Activated CD4-positive, alpha-beta T cell treated with anti-CD3 and anti-CD28 coated beads, Interleukin-2, amount 50 U/mL, for 1 hour (primary cell): ENCODE measurements at regions not wholly inside any gene's neighbourhood (a gene's known extent, or its start where the extent isn't known, plus 50 kb on each side); places are given as distances from the start of the nearest gene placed in this dataset.

Experiments
- DNase-seq: peaks from one replicate; pipeline ENCODE4 v3.0.0-alpha.2; 2020

DNA sequence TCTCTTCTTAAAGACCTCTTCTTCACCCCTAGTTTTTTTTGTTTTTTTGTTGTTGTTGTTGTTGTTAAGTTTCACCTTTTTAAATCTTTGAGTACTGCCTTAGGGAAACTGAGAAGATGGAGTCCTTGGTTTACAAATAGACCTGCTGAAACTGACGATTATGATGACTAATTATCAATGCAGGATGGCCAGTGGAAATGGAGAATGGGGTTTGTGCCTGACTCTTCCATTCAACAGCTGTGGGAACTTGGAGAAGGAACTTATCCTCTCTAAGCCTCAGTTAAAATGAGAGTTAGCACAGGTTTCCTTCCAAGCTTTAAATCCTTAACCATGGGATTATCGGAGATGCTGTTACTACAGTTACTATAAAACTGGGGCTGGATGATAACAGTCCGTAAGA, 66.7 kb upstream of the PNMA1 start:
- no peak for DNase-seq

DNA sequence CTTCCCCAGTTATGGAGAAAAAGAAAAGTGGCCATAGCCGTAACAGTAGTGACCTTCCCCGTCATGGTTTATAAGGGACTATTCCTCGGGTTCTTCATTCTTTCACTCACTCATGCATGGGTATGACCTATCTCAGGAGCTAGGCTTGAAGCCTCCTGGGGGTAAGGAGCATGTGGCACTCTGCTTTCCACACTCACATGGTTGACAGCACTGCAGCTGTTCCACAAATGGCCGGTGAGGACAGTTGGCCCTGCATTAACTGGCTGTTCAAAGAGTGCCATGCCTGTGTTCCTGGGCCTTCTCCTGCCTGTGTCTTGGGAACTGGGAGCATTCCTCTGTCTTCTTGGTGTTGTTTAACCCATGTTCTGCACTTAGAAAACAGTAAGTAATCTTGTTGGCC, 66.2 kb upstream of the PNMA1 start:
- no peak for DNase-seq

GRCh38 chr14:73778736-73779135, 64.6 kb upstream of the PNMA1 start:
- no peak for DNase-seq

DNA sequence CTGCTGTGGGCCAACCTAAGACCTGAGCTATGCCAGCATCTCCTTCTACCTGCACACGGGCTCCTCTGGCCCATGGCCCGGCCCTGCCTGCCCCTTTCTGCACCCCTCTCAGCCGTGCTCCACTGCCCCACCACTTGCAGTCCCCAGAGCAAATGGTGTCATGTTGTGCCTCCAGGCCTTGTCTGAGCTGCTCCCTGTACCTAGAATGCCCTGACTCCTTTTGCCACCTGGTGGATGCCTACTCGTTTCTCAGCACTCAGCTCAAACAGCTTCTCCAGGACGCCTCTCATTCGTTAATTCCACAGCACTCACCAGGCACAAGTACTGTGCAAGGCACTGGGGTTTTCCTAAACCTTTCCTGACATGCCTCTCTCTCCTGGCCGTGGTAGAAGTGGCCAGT, 63.2 kb upstream of the PNMA1 start:
- no peak for DNase-seq

DNA sequence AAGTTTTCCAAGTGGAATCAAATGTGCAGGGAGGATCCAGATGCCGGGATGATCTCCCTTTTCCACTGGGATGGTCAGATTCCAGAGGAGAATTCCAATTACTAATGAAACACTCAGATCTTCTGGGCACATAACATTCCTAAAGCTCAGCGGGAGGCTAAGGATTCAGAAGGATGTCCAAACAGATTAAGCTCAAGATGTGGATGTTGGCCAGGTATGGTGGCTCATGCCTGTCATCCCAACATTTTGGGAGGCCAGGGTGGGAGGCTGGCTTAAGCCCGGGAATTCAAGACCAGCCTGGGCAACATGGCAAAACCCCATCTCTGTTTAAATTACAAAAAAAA, 62.0 kb upstream of the PNMA1 start:
- DNase-seq: no peak

DNA sequence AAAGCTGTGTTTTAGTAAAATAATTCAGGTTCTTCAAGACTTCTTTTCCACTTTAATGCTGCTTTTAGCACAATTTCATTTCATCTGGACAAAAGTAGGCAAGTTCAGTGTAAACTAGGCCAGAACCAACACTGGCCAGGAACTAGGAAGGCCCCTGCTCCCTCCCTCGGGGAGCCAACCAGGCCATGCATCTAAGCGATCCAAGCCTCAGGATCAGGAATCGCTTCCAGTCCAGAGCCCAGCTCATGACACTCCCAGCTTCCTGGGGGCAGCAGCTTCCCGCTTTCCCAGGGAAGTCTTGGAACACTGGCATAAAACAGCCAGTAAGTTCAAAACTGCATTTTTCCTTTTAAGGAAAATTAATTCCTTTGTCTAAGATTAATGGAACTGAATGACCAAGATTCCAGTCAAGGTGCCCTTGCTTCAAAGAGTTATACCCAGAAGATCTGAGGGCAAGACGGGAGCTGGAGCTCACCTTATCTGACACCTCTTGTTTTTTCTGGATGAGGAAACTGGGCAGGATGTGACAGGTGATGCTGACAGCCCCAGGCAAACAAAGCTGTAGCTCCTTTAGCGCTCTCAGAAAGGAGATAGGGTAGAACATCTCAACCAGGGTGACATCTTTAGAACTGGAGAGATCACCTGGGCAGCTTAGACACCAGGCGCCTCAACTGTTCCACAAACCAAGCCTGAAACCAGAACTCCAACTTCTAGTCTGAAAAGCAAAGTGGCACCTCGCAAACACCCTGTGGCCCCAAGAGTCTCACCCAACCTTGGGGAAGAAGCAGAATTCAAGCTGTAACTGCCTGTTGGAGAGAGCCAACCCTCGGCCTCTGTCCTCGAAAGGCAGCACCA, 61.4 kb upstream of the PNMA1 start:
- no peak for DNase-seq

DNA sequence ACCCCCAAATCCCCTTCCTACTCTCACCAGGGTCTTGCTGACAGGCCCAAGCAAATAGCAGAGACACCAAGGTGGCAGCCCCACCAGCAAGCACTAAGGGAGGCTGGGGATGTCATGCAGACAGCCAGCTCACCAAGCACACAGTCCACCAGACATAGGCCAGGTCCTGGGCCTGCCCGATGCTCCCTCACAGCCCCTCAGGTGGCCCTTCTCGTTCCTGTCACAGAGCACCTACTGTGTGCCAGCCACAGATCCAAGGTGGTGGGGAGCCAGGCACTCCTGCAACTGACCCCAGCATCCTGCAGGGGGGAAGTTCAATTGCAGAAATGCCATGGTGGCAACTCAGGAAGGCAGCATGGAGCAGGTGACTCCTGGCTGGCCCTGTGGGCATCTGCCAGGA, 60.5 kb upstream of the PNMA1 start:
- no peak for DNase-seq

DNA sequence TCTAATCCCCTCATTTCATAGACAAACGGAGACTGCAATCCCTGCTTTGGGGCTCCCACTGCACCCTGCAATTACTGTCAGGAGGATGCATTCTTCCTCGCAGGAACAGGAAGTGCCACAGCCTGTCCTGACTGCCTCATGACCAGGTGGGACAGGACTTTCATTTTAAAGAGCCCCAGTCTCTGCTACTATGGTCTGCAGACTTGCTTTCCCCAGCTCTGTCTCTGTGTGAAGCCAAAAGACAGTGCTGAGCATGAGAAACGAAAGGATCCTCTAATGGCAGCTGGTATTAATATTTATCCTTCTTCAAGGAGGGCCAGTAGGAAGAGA, 60.0 kb upstream of the PNMA1 start:
- no peak for DNase-seq

GRCh38 chr14:73773441-73774240, 59.5 kb upstream of the PNMA1 start:
- no peak for DNase-seq

DNA sequence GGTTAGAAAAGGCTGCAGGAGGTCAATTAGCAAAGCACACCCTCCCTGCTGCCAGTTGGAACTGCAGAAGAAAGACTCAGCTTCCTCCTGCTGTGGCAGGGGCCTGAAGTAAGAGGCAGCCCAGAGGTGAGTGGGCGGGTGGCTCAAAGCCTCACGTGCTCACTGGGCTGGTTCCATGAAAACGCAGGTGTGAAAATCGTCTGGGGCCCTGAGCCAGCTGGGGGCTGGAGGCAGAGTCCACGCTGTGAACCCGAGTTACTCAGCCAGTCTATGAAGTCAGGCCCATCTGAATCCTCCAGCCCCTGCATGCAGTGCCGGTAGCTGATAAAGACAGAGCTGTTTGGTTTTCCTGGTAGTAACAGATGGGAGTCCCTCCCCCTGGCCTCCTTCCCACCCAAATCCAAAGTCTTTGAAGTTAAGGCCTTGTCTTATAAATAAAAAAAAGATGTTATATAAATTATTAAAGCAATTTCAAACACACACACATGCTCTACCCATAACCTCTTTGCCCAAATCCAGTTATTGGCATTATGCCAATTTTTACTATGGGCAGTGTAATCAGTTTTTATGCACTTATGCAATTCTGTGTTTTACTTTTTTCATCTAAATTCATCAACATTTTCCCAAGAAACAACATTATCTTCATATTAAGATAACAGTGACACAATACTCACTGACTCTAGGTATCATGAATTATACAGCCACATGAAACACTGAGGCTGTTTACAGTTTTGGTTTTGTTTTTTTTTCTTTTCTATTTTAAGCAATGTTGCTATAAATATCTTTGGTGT, 57.9 kb upstream of the PNMA1 start:
- peak; percentile 61 for DNase-seq

DNA sequence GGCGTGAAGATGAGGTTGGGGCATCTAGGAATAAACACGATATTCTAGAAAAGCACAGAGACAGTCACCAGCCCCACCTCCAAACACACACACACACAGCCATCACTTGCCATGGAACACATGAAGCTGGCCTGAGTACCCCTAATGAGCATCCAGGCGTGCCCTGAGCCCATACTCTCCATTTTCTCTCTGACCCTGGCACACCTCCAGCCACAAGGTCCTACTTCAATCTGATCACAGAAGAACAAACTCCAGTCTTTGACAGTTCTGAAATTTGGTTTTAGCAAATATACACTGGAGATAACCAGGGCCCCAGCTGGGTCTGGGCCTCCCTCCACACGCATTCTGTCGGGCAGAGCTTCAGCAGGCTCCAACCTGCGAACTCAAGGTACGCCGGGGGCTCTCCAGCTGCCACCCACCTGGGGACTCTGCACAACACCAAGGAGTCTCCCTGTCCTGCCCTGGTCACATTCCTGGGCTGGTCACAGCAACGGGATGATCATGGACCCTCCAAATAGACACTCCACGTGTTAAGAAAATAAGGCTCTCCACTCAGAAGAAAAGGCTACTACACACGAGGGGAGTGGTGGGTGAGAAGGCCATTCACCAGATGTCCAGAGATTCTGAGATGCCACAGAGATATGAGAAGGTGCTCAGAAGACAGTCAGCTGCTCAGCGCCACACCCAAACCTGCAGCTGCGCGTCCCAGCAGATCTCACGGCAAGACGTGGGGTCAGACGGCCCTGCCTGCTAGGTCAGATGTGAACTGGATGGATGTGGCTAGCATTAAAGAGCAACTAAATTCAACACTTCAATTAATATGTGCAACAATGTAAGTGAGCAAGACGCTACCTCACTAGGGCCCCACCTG, 57.0 kb upstream of the PNMA1 start:
- no peak for DNase-seq

DNA sequence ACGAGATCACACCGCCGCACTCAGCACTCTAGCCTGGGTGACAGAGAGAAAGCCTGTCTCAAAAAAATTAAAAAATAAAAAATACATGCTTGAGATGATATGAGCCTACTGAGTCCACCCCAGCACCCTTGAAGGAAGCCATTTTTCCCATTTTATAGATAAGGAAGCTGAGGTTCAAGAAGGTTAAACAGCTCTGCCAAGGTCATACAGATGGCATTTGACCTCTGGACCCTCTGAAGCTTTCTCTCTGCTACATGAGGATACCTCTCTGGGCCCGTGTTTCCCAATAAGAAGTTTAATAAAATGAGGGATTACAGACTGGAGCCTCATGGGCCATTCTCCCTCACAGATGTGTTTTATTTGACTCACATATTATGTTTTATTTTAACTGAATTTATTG, 53.9 kb upstream of the PNMA1 start:
- no peak for DNase-seq

GRCh38 chr14:73764406-73765280, 50.5 kb upstream of the PNMA1 start:
- no peak for DNase-seq
